ENCODE measurements at regions not wholly inside any gene's neighbourhood (a gene's known extent, or its start where the extent isn't known, plus 50 kb on each side); places are given as distances from the start of the nearest gene placed in this dataset.

GRCh38 chr1:78760858-78761257 is 111.2 kb downstream of the IFI44 start:
- no peak overlapping the region for H3K27ac ChIP-seq (ENCODE audit: low read depth in 1 of 2, low read length in 2 of 2)
- H3K36me3 ChIP-seq (ENCODE audit: control insufficient read depth in 4 of 4, insufficient read depth in 3 of 4, low read depth in 1 of 4, low read length in 3 of 4) = no peaks in the 10 kb centered on the region
- 42% methylated on average over 2 of the region's 2 CpGs for WGBS
- H3K4me3 ChIP-seq (ENCODE audit: low read depth in 1 of 3, low read length in 3 of 3) = no peak overlapping the region
- no peak for TF ChIP-seq EGR1 (IDR thresholded peaks at IDR 0.05; ENCODE audit: low read depth in 2 of 2)
- no peak for TF ChIP-seq REST (IDR thresholded peaks at IDR 0.05)
- no peaks in the 10 kb centered on the region for H3K27me3 ChIP-seq (ENCODE audit: control insufficient read depth in 4 of 4, insufficient read depth in 4 of 4, low read length in 3 of 4)
- DNase-seq (ENCODE audit: low spot score) = no peak
- no peak overlapping the region for H3K9ac ChIP-seq (ENCODE audit: low read depth in 1 of 2, low read length in 2 of 2)
- H3K9me3 ChIP-seq (ENCODE audit: control insufficient read depth in 4 of 4, low read length in 3 of 4) = no peaks in the 10 kb centered on the region
- H3K4me1 ChIP-seq (ENCODE audit: control insufficient read depth in 4 of 4, insufficient read depth in 4 of 4, low read length in 3 of 4) = no peaks in the 10 kb centered on the region

- H3K4me3 ChIP-seq (ENCODE audit: low read depth in 1 of 3, low read length in 3 of 3) = no peak overlapping the region
- WGBS = 83% methylated on average over 4 of the region's 4 CpGs
- no peak for DNase-seq (ENCODE audit: low spot score)
- H3K27ac ChIP-seq (ENCODE audit: low read depth in 1 of 2, low read length in 2 of 2) = no peak overlapping the region
- H3K36me3 ChIP-seq (ENCODE audit: control insufficient read depth in 4 of 4, insufficient read depth in 3 of 4, low read depth in 1 of 4, low read length in 3 of 4) = no peaks in the 10 kb centered on the region
- no peaks in the 10 kb centered on the region for H3K27me3 ChIP-seq (ENCODE audit: control insufficient read depth in 4 of 4, insufficient read depth in 4 of 4, low read length in 3 of 4)
- no peak for TF ChIP-seq FOXA1 (IDR thresholded peaks at IDR 0.05)
- no peak for TF ChIP-seq TAF1 (conservative IDR thresholded peaks at IDR 0.05)
- no peak for TF ChIP-seq MAX (IDR thresholded peaks at IDR 0.05)
- H3K9ac ChIP-seq (ENCODE audit: low read depth in 1 of 2, low read length in 2 of 2) = no peak overlapping the region
- H3K9me3 ChIP-seq (ENCODE audit: control insufficient read depth in 4 of 4, low read length in 3 of 4) = peaks cover 0 to 1% (median 0%) of the 10 kb centered on the region in 4 donors
- H3K4me1 ChIP-seq (ENCODE audit: control insufficient read depth in 4 of 4, insufficient read depth in 4 of 4, low read length in 3 of 4) = no peaks in the 10 kb centered on the region
Observed at GRCh38 chr1:78762113-78762512, 112.5 kb downstream of the IFI44 start.

- WGBS = 87% methylated on average over 3 of the region's 3 CpGs
- no peak overlapping the region for H3K27ac ChIP-seq (ENCODE audit: low read depth in 1 of 2, low read length in 2 of 2)
- no peak overlapping the region for H3K9ac ChIP-seq (ENCODE audit: low read depth in 1 of 2, low read length in 2 of 2)
- H3K27me3 ChIP-seq (ENCODE audit: control insufficient read depth in 4 of 4, insufficient read depth in 4 of 4, low read length in 3 of 4) = no peaks in the 10 kb centered on the region
- H3K4me3 ChIP-seq (ENCODE audit: low read depth in 1 of 3, low read length in 3 of 3) = no peak overlapping the region
- H3K36me3 ChIP-seq (ENCODE audit: control insufficient read depth in 4 of 4, insufficient read depth in 3 of 4, low read depth in 1 of 4, low read length in 3 of 4) = no peaks in the 10 kb centered on the region
- no peak for DNase-seq (ENCODE audit: low spot score)
- H3K4me1 ChIP-seq (ENCODE audit: control insufficient read depth in 4 of 4, insufficient read depth in 4 of 4, low read length in 3 of 4) = no peaks in the 10 kb centered on the region
- TF ChIP-seq SP1 (IDR thresholded peaks at IDR 0.05) = no peak
- TF ChIP-seq HNF4G (IDR thresholded peaks at IDR 0.05) = no peak
- no peak for TF ChIP-seq EGR1 (IDR thresholded peaks at IDR 0.05; ENCODE audit: low read depth in 2 of 2)
- no peak for TF ChIP-seq FOXA2 (IDR thresholded peaks at IDR 0.05)
- TF ChIP-seq YY1 (IDR thresholded peaks at IDR 0.05) = no peak
- no peak for TF ChIP-seq CTCF (IDR thresholded peaks at IDR 0.05; ENCODE audit: low read depth, low read length, missing input control)
- no peak for TF ChIP-seq RXRA (IDR thresholded peaks at IDR 0.05)
- TF ChIP-seq MAX (IDR thresholded peaks at IDR 0.05) = no peak
- H3K9me3 ChIP-seq (ENCODE audit: control insufficient read depth in 4 of 4, low read length in 3 of 4) = peaks cover 0 to 3% (median 0%) of the 10 kb centered on the region in 4 donors
Observed at GRCh38 chr1:78765489-78765888, 115.9 kb downstream of the IFI44 start.
